ENCODE measurements at regions not wholly inside any gene's neighbourhood (a gene's known extent, or its start where the extent isn't known, plus 50 kb on each side); places are given as distances from the start of the nearest gene placed in this dataset.

DNA sequence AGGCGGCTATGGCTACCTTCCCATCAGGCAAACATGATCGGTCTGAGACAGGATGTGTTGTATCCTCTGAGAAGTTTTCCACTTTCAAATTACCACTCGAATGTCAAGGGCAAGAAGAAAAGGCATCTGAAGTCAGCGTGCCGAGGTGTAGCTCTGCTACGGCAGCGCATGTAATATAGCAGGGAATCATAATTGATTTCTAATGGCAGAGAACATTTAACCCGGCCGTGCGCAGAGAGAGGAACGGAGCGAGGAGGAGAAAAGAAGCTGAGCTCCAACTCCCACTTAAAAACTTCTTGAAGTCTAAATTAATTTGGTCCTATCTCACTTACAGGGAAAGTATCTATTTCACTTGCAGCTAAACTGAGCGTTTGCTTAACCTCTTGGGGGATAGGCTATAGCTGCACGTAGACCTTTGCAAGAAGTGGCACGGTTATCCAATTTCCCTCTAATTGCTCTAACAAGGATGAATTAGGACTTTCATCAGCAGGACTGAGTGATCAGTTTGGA lies 137.3 kb upstream of the KIRREL3 start (continued):
- TF ChIP-seq FOS (IDR thresholded peaks at IDR 0.05; ENCODE audit: borderline replicate concordance, extremely low read depth, insufficient read length), result no peak
- no peak for TF ChIP-seq KLF5 (IDR thresholded peaks at IDR 0.05; ENCODE audit: partially characterized antibody)
- TF ChIP-seq, protein P1, sequence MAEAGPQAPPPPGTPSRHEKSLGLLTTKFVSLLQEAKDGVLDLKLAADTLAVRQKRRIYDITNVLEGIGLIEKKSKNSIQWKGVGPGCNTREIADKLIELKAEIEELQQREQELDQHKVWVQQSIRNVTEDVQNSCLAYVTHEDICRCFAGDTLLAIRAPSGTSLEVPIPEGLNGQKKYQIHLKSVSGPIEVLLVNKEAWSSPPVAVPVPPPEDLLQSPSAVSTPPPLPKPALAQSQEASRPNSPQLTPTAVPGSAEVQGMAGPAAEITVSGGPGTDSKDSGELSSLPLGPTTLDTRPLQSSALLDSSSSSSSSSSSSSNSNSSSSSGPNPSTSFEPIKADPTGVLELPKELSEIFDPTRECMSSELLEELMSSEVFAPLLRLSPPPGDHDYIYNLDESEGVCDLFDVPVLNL (IDR thresholded peaks at IDR 0.05; ENCODE audit: low read depth, low read length), result no peak
- no peak for TF ChIP-seq SREBF2 (IDR thresholded peaks at IDR 0.05; ENCODE audit: low read length)
- no peak for TF ChIP-seq EZH2 (IDR thresholded peaks at IDR 0.05; ENCODE audit: borderline replicate concordance, control insufficient read depth, low read depth, low read length)

DNA sequence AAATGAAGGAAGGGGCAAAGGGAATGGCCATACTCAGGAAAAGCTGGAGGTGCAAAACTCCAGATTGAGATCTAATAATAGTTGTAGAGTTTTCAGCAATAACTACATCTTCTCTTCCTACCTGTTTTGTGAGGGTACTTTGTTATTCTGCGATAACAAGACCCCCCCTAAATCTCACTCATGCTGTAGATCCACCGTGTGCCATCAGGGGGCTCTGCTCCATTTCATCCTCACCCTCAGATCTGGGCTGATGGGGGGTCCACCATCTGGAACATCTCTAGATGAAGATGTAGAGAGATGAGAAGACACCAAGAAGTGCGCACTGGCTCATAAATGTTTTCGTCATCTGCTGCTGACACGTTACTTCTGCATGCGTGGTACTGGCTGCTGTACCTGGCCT lies 135.9 kb upstream of the KIRREL3 start:
- ATAC-seq (no peak), DNase-seq (ENCODE audit: low read depth, low spot score) (no peak), FAIRE-seq (no peak)
- Histone ChIP-seq H3K9ac (ENCODE audit: control insufficient read depth, insufficient read depth, low read length) (no peak overlapping the region), H3K4me2 (ENCODE audit: control insufficient read depth, insufficient read depth) (no peak overlapping the region), H4K20me1 (ENCODE audit: control insufficient read depth, insufficient read depth) (no peaks in the 10 kb centered on the region), H3K4me3 (no peak overlapping the region), H3K9me3 (replicated peaks; ENCODE audit: control insufficient read depth, insufficient read depth, low read length) (no peaks in the 10 kb centered on the region), H3K27me3 (replicated peaks in 1 of 2; ENCODE audit: control insufficient read depth in 2 of 2, insufficient read depth in 2 of 2, low read length in 1 of 2) (no peaks in the 10 kb centered on the region; a peak in 1 of 4 replicates), H3K4me1 (ENCODE audit: control insufficient read depth, insufficient read depth, low read length) (no peaks in the 10 kb centered on the region), H3K79me2 (ENCODE audit: control insufficient read depth, insufficient read depth, low read length) (no peaks in the 10 kb centered on the region), H3K27ac (ENCODE audit: control insufficient read depth, insufficient read depth) (no peak overlapping the region), H3K36me3 (ENCODE audit: control insufficient read depth in 2 of 2, insufficient read depth in 2 of 2, low read length in 1 of 2) (no peaks in the 10 kb centered on the region), H2AFZ (ENCODE audit: control insufficient read depth, low read depth, low read length) (no peak overlapping the region)
- TF ChIP-seq SP1 (IDR thresholded peaks at IDR 0.05; ENCODE audit: low read depth, low read length), result no peak
- TF ChIP-seq ESRRA (IDR thresholded peaks at IDR 0.05; ENCODE audit: low read length), result no peak
- TF ChIP-seq, protein P2, sequence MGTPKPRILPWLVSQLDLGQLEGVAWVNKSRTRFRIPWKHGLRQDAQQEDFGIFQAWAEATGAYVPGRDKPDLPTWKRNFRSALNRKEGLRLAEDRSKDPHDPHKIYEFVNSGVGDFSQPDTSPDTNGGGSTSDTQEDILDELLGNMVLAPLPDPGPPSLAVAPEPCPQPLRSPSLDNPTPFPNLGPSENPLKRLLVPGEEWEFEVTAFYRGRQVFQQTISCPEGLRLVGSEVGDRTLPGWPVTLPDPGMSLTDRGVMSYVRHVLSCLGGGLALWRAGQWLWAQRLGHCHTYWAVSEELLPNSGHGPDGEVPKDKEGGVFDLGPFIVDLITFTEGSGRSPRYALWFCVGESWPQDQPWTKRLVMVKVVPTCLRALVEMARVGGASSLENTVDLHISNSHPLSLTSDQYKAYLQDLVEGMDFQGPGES (IDR thresholded peaks at IDR 0.05), result no peak
- no peak for TF ChIP-seq HDAC6 (IDR thresholded peaks at IDR 0.05; ENCODE audit: unreplicated experiment)
- TF ChIP-seq BHLHE40 (IDR thresholded peaks at IDR 0.05; ENCODE audit: borderline replicate concordance in 1 of 2, low read depth in 2 of 2, low read length in 1 of 2), result no peak
- TF ChIP-seq STAT3 (IDR thresholded peaks at IDR 0.05; ENCODE audit: low read depth, low read length), result no peak
- no peak for TF ChIP-seq FOXK2 (IDR thresholded peaks at IDR 0.05)
- no peak for TF ChIP-seq RCOR1 (conservative IDR thresholded peaks at IDR 0.05; ENCODE audit: low read depth, low read length)
- no peak for TF ChIP-seq WRNIP1 (IDR thresholded peaks at IDR 0.05; ENCODE audit: borderline replicate concordance, low read depth, low read length)
- no peak for TF ChIP-seq CREM (IDR thresholded peaks at IDR 0.05; ENCODE audit: low read depth)
- TF ChIP-seq, protein P3, sequence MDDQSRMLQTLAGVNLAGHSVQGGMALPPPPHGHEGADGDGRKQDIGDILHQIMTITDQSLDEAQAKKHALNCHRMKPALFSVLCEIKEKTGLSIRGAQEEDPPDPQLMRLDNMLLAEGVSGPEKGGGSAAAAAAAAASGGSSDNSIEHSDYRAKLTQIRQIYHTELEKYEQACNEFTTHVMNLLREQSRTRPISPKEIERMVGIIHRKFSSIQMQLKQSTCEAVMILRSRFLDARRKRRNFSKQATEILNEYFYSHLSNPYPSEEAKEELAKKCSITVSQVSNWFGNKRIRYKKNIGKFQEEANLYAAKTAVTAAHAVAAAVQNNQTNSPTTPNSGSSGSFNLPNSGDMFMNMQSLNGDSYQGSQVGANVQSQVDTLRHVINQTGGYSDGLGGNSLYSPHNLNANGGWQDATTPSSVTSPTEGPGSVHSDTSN (IDR thresholded peaks at IDR 0.05; ENCODE audit: insufficient replicate concordance, low read depth, low read length), result no peak
- no peak for TF ChIP-seq KAT2A (conservative IDR thresholded peaks at IDR 0.05; ENCODE audit: control insufficient read depth, low read depth, low read length)
- TF ChIP-seq NBN (IDR thresholded peaks at IDR 0.05), result no peak
- TF ChIP-seq ZNF622 (IDR thresholded peaks at IDR 0.05), result no peak
- TF ChIP-seq, protein P4, sequence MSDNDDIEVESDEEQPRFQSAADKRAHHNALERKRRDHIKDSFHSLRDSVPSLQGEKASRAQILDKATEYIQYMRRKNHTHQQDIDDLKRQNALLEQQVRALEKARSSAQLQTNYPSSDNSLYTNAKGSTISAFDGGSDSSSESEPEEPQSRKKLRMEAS (IDR thresholded peaks at IDR 0.05; ENCODE audit: low read depth, low read length), result no peak
- no peak for TF ChIP-seq JUNB (IDR thresholded peaks at IDR 0.05)
- TF ChIP-seq SMARCA5 (IDR thresholded peaks at IDR 0.05), result no peak
- intact Hi-C loops (cut with micrococcal nuclease; ENCODE audit: unreplicated experiment) (no loop called here), in situ Hi-C loops (cut with MboI) (no loop called here)
- ChIA-PET RAD21 (ENCODE audit: unreplicated experiment) (no interaction called here), SMC1A (ENCODE audit: uncharacterized antibody, unreplicated experiment) (interaction anchor here (0.6 kb wide), 2 partner anchors 16 to 420 kb away, joined by 3 read pairs; no protein-coding TSS in a partner anchor), CTCF (no interaction called here), POLR2A (no interaction called here)
- WGBS (ENCODE audit: insufficient coverage, insufficient replicate concordance, low lambda C conversion rate, missing lambda C conversion rate), result 27% methylated on average over 6 of the region's 6 CpGs
- no TSS peak for BruUV-seq (replicated peaks)

All from GM12878 (cell line).